Head of caudate nucleus (tissue), 42 donors: ENCODE measurements at regions not wholly inside any gene's neighbourhood (a gene's known extent, or its start where the extent isn't known, plus 50 kb on each side); places are given as distances from the start of the nearest gene placed in this dataset.
"Not testable (repeated sequence)": the region's sequence is repeated elsewhere in the genome, so short reads cannot be mapped to it uniquely, and the experiment has no call there.

ENCODE experiments used
- DNase-seq, 42 donors: peaks; one replicate each; pipeline versions ENCODE4 v3.0.0 to v3.0.0-alpha.2; 2020 to 2021; ENCODE audit warnings: mixed read lengths in 7 of 42
- intact Hi-C: fragments of 100-400 bp; cut with DNase I; formaldehyde crosslinking; loops from one replicate; pipeline ENCODE4 v1.15.0; 2022

- intact Hi-C loops: no loop called here
These were observed 249.2 kb upstream of the AMIGO2 start for GRCh38 chr12:47328831-47329545.

GRCh38 chr12:47326190-47326589 lies 246.4 kb upstream of the AMIGO2 start:
- no peak for DNase-seq
- intact Hi-C loops: no loop called here

More at GRCh38 chr12:47328831-47329545, 249.2 kb upstream of the AMIGO2 start:
- no peak for DNase-seq

GRCh38 chr12:47323802-47324201 lies 244.0 kb upstream of the AMIGO2 start:
- no peak for DNase-seq
- intact Hi-C loops: no loop called here

- intact Hi-C loops: no loop called here
- DNase-seq: no peak
These were observed 241.7 kb upstream of the AMIGO2 start for GRCh38 chr12:47321436-47321835.

GRCh38 chr12:47319746-47320145 lies 240.0 kb upstream of the AMIGO2 start:
- no peak for DNase-seq
- intact Hi-C loops: no loop called here

- intact Hi-C loops: no loop called here
- no peak for DNase-seq
These were observed 239.2 kb upstream of the AMIGO2 start for GRCh38 chr12:47318963-47319362.

GRCh38 chr12:47317175-47317915 lies 237.6 kb upstream of the AMIGO2 start:
- no peak for DNase-seq
- intact Hi-C loops: no loop called here

GRCh38 chr12:47316609-47317049 lies 236.9 kb upstream of the AMIGO2 start:
- DNase-seq: no peak
- intact Hi-C loops: no loop called here

GRCh38 chr12:47314996-47315395 lies 235.2 kb upstream of the AMIGO2 start:
- intact Hi-C loops: no loop called here
- DNase-seq: no peak

- DNase-seq: no peak
- intact Hi-C loops: no loop called here
These were observed 233.2 kb upstream of the AMIGO2 start for GRCh38 chr12:47312808-47313426.

- DNase-seq: no peak
- intact Hi-C loops: no loop called here
These were observed 232.4 kb upstream of the AMIGO2 start for GRCh38 chr12:47312147-47312546.

- intact Hi-C loops: no loop called here
- DNase-seq: no peak
These were observed 231.8 kb upstream of the AMIGO2 start for GRCh38 chr12:47311568-47311967.

GRCh38 chr12:47311010-47311409 lies 231.3 kb upstream of the AMIGO2 start:
- intact Hi-C loops: no loop called here
- DNase-seq: no peak

- DNase-seq: no peak
- intact Hi-C loops: no loop called here
These were observed 228.9 kb upstream of the AMIGO2 start for GRCh38 chr12:47308672-47309071.

GRCh38 chr12:47307680-47308399 lies 228.1 kb upstream of the AMIGO2 start:
- intact Hi-C loops: no loop called here
- peak in 1 of 42 donors; percentile 14 for DNase-seq

GRCh38 chr12:47306773-47307679 lies 227.3 kb upstream of the AMIGO2 start:
- intact Hi-C loops, DNase-seq: not testable (repeated sequence)

- intact Hi-C loops: no loop called here
- no peak for DNase-seq
These were observed 226.4 kb upstream of the AMIGO2 start for GRCh38 chr12:47306130-47306529.

- no peak for DNase-seq
- intact Hi-C loops: no loop called here
These were observed 225.7 kb upstream of the AMIGO2 start for GRCh38 chr12:47305464-47305863.
